ENCODE measurements at regions not wholly inside any gene's neighbourhood (a gene's known extent, or its start where the extent isn't known, plus 50 kb on each side); places are given as distances from the start of the nearest gene placed in this dataset.

DNA sequence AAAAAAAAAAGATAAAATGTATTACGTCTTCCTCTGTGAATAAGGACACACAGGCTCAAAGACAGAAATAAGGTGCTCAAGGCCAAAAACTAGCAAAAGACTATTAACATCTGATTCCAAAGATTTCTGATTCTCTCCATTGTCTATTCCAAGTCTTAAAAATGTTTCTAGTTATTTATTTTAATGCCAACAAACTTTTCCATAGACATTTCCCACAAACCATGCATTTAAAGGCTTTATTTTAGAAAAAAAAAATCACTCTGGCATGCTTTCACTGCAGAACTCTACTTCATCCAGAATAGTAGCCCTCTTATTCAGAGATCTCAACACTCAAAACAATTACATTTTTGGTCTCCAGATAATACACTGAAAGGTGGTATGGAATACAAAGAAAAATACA lies 545.0 kb upstream of the TENM3 start:
- no peak for DNase-seq (ENCODE audit: low spot score)

DNA sequence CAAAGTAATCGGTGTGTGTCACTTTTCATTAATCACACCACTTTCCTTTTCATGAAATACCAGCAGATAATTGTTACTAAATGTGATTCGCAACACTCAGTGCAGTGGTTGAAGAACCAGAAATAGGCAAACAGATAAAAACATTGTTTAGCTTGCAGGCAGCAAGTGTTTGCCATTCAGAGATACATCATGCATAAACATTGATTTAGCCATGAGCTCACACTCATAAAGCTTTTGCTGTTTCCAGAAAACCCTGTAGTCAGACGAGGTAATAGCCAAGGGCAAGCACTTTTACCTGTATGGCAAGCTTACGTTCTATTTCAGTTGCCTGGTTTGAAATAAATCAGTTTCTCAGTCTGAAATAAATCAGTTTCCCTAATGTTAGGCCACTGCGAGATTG lies 542.0 kb upstream of the TENM3 start:
- no peak for DNase-seq (ENCODE audit: low spot score)

DNA sequence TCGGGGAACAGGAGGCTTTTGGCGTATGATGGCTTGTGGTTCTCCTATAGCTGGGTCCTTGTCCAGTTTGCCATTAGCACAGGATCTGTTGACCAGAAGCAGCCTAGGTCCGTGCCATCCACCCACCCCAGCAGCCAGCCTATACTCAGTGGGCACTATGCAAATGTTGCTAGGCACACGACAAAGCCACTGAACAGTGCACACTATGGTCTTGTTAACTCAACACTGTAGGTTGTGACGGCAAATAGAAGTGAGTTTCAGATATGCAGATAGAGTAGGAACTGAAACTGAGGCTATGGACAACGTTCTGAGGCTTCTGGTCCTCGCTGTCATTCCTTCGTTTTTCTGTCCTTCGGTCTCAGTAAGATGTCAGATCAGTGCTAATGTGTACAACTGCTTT lies 541.3 kb upstream of the TENM3 start:
- no peak for DNase-seq (ENCODE audit: low spot score)

DNA sequence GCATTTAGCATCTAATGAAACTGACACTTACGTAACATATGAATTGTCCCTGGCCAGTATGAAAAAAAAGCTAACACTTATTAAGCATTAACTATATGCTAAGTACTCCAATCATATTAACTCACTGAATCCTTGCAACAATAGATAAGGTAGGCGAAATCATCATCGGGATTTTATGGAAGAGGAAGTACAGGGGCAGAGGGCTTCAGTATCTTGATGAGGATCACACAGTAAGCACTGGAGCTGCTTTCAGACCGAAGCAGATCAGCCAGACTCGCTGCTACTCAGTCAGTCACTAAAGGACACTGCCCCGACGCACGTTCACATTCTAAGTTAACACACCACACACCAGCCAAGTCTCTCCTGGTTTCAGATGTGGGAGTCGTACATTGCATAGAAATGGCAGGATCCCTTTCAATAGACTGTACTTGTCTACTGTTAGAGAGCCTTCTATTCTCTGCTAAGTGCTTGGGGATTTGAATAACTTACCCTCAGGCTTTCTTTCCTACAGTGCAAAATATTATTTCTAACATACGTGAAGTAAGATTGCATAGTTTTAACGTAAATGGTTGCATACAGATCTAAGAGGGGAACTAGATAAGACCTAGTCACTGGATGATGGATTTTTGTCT lies 540.2 kb upstream of the TENM3 start:
- DNase-seq (ENCODE audit: low spot score): no peak

DNA sequence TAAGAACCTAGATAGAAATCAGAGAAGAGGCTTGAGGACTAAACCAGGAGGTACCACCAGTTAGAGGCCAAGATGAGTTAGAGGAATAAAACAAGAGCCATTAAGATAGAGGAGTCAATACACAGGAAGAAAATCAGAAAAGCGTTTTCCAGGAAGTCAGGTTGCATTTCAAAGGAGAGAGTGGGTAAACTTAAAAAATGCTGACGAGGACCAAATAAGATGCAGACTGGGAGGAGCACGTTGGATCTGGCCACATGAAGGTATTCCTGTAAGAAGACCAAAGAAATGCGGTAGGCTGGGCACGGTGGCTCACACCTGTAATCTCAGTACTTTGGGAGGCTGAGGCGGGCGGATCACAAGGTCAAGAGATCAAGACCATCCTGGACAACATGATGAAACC lies 533.1 kb upstream of the TENM3 start:
- no peak for DNase-seq (ENCODE audit: low spot score)

DNA sequence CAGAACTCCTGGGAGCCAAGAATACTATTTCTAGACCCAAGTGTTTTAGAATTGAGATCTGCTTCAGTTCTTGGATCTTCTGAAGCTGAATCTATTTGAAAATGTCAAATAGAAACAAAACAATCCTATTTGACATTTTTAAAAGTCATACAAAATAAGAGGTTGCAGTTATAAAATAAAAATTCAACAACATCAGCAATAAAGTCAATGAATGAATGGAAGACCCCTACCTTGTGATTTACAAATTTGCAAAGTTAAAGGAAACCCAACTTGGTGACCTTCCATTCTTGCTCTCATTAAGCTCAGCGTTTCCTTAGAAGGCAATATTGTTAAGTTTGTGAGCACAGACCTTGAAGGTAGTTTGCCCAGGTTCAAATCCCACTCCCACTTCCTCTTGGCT lies 531.8 kb upstream of the TENM3 start:
- DNase-seq (ENCODE audit: low spot score): no peak

DNA sequence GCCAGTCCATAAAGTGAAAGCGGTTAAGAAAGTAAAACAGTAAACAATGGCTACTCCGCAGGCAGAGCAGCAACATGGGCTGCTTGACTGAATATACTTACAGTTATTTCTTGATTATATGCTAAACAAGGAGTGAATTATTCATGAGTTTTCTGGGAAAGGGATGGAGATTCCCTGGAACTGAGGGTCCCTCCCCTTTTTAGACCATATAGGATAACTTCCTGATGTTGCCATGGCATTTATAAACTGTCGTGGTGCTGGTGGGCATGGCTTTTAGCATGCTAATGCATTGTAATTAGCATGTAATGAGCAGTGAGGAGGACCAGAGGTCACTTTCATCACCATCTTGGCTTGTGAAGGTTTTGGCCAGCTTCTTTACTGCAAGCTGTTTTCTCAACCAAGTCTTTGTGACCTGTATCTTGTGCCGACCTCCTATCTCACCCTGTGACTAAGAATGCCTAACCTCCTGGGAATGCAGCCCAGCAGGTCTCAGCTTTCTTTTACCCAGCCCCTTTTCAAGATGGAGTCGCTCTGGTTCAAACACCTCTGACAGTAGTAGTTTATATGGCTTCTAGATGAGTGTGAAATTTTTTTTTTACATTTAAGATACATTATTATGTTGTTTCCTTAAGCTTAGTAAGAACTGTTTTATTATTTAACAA lies 514.8 kb upstream of the TENM3 start:
- DNase-seq (ENCODE audit: low spot score): no peak

DNA sequence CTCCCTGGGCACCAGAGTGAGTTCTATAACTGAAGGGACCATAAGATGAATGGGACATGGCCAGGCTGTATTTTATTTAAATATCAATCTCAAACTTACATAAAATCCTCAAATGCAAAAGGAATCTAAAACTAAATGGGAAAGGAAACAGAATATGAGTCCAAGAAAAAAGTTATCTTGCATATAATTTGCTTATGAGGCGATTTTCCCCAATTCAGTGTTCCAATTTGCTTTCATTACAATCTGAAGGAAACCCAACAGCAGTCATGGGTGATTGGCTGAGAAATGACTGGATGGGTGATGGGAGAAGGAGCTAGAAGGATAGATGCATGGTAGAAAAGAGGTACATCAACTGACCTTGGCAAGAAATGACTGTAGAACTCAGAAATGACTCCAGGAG lies 511.3 kb upstream of the TENM3 start:
- no peak for DNase-seq (ENCODE audit: low spot score)

DNA sequence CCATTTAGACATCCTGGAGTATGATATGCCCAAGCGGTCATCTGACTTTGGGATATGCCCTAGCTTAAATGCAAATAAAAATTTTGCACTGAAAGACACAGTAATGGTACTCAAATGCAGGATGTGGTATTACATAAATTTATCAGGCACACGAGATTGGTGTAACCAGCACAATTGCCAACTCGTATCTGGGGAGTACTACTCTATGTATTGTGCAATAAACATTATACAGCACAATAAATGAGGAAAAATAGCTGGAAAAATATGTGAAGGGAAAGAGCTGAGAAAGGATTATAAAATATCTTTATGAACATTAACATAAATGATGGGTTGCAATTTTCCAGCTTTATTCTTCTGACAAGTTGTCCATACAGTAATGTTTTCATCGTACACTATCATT lies 505.5 kb upstream of the TENM3 start:
- DNase-seq (ENCODE audit: low spot score): no peak

DNA sequence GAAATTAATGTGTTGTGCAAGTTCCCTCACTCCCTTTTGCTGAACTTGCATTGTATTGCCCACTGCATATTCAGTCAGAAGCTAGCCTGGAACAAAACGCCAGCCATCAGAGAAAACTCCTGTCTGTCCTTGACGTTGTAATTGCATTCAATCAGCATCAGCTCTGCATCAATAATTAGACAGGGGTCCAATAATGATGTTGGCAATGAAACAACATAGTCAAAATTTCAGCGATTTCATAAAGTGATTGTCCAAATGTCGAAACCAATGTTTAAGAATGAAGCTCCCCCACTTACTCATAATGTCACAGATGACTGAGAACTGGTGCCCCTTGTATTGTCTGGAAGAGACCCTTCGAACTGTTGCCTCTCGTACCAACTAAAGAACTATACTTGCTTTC lies 504.2 kb upstream of the TENM3 start:
- no peak for DNase-seq (ENCODE audit: low spot score)

DNA sequence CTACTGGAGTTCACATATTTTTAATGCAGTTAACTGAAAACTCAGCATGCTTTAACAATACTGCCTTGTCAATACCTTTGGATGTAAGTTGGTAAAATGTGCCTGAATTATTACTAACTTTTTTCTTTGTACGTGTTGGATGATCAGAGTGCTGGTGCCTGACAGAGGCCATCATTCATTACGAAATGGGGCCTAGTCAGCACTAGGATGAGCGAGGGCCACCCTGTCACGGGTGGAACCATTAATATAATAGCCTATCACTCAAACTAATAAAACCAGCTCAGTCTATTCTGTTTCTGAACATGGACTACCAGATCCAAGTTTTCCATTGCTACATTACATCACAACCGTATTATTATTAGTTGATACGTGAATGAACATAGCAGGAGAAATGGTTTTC lies 501.7 kb upstream of the TENM3 start:
- DNase-seq (ENCODE audit: low spot score): no peak

DNA sequence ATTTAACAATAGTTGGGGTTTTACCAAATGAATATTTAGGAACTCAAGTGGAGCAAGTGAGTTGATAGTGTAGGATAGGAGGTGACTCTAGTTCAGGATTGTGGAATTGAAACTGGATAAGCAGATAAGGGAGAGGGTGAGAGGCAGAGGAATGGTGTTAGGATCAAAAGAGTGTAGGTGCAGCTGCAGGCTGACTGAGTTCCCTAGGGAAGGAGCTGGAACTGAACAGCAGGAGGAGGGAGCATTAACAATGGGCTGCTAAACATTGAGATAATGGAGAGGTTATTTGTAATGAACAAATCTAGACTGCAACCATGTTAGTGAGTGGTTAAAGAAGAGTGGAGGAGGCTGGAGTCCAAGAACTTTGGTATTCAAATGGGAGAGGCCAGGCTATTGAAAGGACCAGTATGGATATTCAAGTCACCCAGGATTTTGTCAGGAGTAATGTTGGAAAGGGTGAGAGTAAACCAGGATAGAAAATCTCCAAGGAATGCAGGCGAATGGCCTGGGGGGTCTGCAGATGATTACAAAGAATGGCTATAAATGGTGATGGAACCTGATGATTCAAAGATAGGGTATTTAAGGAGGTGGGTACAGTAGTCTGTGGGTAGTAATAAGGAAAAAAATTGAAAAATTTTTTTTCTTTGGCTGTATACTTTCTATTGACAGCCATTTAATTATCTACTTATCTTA lies 497.1 kb upstream of the TENM3 start:
- no peak for DNase-seq (ENCODE audit: low spot score)

DNA sequence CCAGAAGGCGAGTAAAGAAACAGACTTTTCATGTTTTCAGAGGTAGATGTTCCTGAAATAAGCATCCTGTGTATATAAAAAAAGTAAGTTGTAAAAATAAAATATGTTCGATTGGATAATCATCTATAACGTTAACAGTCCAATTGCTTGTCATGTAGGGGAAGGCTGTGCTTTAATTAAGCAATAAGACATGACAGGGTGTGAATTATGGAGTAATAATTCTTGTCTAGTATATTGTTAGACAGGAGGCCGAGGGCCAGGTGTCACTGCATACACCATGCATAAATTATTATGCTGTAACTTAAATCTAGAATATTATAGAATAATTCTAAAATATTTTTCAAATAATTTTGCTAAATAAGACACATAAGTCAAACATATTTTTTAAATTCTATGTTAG lies 494.6 kb upstream of the TENM3 start:
- DNase-seq (ENCODE audit: low spot score): no peak

DNA sequence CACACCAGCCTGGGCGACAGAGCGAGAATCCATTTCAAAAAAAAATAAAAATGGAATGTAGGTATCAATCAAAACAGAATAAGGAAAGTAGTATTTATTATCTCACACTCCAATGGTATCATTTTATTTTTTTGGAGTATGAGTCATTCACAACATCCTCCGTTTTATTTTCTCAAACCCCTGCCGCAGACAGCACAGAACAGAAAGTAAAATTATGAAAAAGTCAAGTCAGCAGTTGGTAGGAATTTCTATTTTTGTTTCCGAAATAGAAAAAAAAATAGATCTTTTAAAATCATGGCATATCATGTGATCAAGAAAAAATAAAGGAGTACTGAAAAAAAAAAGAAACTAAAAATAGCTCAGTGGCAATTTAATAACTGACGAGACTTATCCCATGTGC lies 490.7 kb upstream of the TENM3 start:
- no peak for DNase-seq (ENCODE audit: low spot score)

DNA sequence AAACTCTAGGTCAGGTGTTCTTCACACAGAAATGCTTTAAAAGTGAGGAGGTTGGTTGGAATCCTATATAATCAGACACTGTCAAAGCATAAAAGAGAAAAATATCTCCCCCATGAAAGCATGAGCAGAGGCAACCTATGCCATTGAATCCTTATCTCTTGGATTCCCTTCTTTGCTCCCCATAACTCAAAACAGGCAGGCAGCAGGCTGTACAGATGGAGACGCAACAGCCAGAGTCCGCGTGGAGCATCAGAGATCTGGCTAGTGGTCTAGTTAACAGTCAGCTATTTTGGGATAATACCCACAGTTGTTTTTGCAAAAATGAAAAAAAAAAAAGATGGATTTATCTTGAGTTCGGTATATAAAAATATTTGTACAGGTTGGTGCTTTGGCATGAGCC lies 490.0 kb upstream of the TENM3 start:
- DNase-seq (ENCODE audit: low spot score): peak; percentile 24

DNA sequence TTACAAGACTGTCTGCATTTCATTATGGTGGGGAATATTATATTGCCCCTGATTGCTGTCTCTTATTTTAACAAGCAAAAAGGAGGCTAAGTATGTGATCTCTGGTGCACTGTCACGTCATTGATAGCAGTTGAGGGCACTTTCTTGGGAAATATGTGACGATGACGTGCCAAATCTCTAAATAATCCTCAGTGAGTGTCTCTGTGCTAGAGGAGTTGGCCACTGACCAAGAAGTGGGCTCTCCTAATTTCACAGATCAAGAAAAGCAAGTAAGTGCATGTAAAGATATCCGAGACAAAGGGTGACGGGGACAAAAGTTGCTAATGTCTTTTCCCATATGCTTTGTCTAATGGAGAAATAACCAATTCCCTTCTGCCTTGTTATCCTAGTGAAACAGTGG lies 487.4 kb upstream of the TENM3 start:
- no peak for DNase-seq (ENCODE audit: low spot score)

DNA sequence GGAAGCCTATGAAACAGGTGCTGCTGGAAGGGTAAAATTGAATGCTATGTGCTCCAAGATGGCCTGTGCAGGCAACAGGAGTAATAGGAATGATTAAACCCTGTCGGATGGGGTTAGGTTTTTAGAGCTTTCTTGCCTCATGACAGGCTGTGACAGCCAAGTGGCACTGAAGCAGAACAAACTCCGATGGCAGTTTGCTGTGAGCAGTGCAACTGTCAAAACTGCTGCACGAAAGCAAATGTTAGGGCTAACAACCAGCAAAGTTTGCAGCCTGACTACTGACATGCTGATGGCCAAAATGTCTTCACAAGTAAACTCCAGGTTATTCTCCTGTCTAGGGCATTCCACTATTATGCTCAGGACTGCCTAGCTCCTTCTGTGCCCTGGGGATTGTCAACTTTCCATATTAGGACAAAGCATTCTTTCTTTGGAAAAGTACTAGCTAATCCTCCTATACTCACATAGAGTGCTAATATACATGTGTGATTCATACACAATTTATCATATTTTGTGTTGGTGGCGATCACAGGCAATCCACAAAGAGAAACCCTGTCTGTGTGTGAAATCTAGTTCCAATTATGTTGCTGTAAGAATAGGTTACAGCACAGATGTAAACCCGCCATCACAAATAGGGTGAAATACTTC lies 486.6 kb upstream of the TENM3 start:
- no peak for DNase-seq (ENCODE audit: low spot score)

DNA sequence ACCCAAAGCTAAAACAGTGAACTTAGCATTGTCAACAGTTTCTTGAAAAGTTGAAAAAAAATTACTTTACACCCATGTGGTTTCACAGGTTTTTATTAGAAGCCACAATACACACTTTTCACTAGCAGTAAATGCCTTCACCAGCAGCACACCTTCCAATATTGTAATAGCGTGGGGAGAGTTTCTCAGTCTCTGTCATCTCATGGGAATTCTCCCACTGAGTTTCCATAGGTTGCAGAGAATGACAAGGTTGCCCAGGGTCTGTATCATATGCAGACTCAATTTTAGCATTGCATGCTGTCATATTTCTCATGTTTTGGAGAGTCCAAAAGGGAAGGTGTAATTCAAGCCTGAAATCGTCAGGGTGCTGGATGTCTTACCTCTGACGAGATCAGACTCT lies 486.1 kb upstream of the TENM3 start:
- DNase-seq (ENCODE audit: low spot score): no peak

DNA sequence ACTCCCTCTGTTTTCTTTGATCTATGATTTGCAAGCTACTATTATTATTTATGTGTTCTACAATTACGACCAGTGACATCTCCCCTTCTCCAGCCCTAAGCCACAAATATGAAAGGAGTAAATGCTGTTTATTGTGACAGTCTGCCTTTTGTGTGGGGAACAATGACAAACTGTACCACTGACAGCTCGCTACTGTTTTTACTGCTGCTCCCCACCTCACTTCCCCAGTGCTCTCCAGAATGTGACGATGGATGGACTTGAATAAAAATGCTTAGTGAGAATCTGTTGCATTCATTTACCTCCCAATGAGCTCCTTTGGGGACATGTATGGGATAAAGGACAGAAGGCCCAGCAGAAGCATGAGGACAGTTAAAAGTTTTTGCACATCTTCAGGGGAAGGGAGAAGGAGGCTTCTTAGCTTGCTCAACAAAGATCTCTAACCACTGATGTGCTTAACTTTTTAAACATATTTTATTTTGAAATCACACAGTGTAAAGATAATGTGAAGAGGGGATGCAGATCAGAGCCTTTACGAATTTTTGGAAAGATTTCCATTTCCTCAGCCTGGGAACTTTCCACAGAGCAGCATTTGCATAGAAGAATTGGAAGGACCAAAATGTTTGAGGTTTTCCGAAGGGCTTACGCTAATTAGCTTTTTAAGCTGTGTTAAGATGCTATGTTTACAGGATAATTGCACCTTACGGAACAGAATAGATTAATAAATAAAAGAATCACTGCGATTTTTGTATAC lies 485.1 kb upstream of the TENM3 start:
- no peak for DNase-seq (ENCODE audit: low spot score)

DNA sequence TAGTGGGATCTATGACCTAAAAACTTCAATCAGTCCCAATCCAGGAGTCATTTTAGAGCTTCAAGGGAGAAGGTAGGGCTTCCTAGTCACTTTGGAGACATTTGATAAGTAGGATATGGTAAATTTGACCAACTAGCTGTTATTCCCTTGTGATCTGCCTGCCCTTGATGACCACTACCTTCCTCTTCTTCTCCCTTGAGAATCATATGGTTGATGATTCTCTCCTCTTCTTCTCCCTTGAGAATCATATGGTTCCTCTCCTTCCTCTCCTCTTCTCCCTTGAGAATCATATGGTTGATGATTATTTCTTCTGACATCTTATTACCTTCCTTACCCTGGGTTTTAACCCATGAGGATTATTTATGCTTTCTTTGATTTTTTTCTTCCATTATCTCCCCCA lies 482.6 kb upstream of the TENM3 start:
- no peak for DNase-seq (ENCODE audit: low spot score)

DNA sequence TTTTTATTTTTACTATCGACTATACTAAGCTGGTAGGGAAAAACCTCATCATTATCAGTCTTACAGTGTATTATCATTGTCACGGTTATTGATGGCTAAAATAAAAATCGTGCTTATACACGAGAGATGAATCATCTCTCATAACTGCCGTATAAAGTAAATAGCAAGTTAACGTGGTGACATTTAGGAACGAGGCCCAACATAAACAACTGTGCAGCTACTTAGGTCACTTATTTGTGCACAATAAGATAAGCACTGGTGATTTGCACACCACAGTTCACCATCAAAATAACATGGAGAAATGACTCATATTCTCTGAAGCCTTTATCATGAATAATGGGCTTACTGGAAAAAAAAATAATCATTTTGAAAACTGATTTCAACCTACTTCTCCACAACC lies 482.0 kb upstream of the TENM3 start:
- DNase-seq (ENCODE audit: low spot score): no peak

DNA sequence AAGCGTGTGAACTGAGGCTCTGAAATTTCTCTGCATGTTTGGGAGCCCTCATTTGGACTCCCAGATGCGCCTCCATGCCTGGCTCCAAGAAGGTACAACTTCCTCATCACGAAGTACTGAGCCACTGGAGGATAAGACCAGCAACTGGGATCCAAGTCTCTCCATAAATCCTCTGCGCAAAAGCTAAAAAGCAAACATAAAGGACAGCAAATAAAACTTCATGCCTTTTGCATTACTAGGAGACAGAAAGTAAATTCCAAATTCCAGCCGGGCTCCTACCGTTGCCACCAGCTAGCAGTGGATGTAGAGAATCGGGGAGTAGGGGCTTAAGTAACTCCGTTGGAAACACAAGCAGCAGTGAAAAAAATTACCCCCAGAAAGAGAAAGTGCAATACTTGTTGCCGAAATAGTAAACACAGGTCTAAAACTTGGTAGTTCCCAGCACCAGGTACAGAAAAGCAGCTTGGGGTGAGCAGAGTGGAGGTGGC lies 477.1 kb upstream of the TENM3 start:
- no peak for DNase-seq (ENCODE audit: low spot score)
